GM18502 (cell line): ENCODE measurements at regions not wholly inside any gene's neighbourhood (a gene's known extent, or its start where the extent isn't known, plus 50 kb on each side); places are given as distances from the start of the nearest gene placed in this dataset.
"Not testable (repeated sequence)": the region's sequence is repeated elsewhere in the genome, so short reads cannot be mapped to it uniquely, and the experiment has no call there.

Source experiments
- ATAC-seq: cut with Tn5 transposase; IDR thresholded peaks from one replicate; pipeline ENCODE4 v1.9.1; 2021; ENCODE audit warnings: mild to moderate bottlenecking; ENCODE audit not compliant: unreplicated experiment, poor library complexity

- ATAC-seq: no peak
Observed at GRCh38 chr5:17079562-17079961, 137.9 kb upstream of the BASP1 start.

- no peak for ATAC-seq
Observed at GRCh38 chr5:17080361-17080760, 137.1 kb upstream of the BASP1 start.

- ATAC-seq: no peak
Observed at GRCh38 chr5:17081142-17081541, 136.3 kb upstream of the BASP1 start.

- ATAC-seq: not testable (repeated sequence)
Observed at GRCh38 chr5:17083276-17083675, 134.2 kb upstream of the BASP1 start.

GRCh38 chr5:17087035-17087434, 130.4 kb upstream of the BASP1 start:
- ATAC-seq: no peak

GRCh38 chr5:17088051-17088450, 129.4 kb upstream of the BASP1 start:
- no peak for ATAC-seq

GRCh38 chr5:17089001-17089400, 128.4 kb upstream of the BASP1 start:
- no peak for ATAC-seq

- ATAC-seq: no peak
Observed at GRCh38 chr5:17089690-17090089, 127.7 kb upstream of the BASP1 start.

- no peak for ATAC-seq
Observed at GRCh38 chr5:17090839-17091238, 126.6 kb upstream of the BASP1 start.

GRCh38 chr5:17094830-17095229, 122.6 kb upstream of the BASP1 start:
- no peak for ATAC-seq

- ATAC-seq: no peak
Observed at GRCh38 chr5:17096952-17097695, 120.3 kb upstream of the BASP1 start.

GRCh38 chr5:17099946-17100345, 117.5 kb upstream of the BASP1 start:
- ATAC-seq: no peak

- ATAC-seq: no peak
Observed at GRCh38 chr5:17103461-17103860, 114.0 kb upstream of the BASP1 start.

GRCh38 chr5:17105744-17106418, 111.5 kb upstream of the BASP1 start:
- no peak for ATAC-seq

- no peak for ATAC-seq
Observed at GRCh38 chr5:17106521-17106920, 110.9 kb upstream of the BASP1 start.

GRCh38 chr5:17112091-17112716, 105.2 kb upstream of the BASP1 start:
- ATAC-seq: not testable (repeated sequence)

GRCh38 chr5:17113174-17113958, 104.1 kb upstream of the BASP1 start:
- no peak for ATAC-seq

- ATAC-seq: no peak
Observed at GRCh38 chr5:17114233-17114632, 103.2 kb upstream of the BASP1 start.

GRCh38 chr5:17114715-17115599, 102.5 kb upstream of the BASP1 start:
- ATAC-seq: no peak

- ATAC-seq: no peak
Observed at GRCh38 chr5:17115855-17116254, 101.6 kb upstream of the BASP1 start.
